H1 (cell line): ENCODE measurements at regions not wholly inside any gene's neighbourhood (a gene's known extent, or its start where the extent isn't known, plus 50 kb on each side); places are given as distances from the start of the nearest gene placed in this dataset.

Experiments used
- CTCF ChIA-PET: fragments of 300-600 bp; sonication (Branson Sonifier 250); formaldehyde crosslinking; loops from one replicate; lab custom pipeline; 2021; ENCODE audit not compliant: partially characterized antibody; lab: Charles Lee
- POLR2A ChIA-PET: fragments of 300-600 bp; sonication (Branson Sonifier 250); formaldehyde crosslinking; loops from one replicate; lab custom pipeline; 2021; ENCODE audit warnings: inconsistent platforms; ENCODE audit not compliant: partially characterized antibody; lab: Charles Lee
- DNase-seq, 2 experiments: peaks; one replicate each; pipeline versions ENCODE4 v3.0.0 to v3.0.0-alpha.2; 2010 to 2022; ENCODE audit warnings: low spot score in 2 of 2, low read depth in 1 of 2, mixed read lengths in 1 of 2
- FAIRE-seq: peaks from 2 replicates; lab custom pipeline; 2011; peaks lifted over from hg19 to GRCh38; lab: Jason Lieb, UNC
- H2AFZ ChIP-seq: 2 replicates; pipeline ENCODE4 v1.8.1; 2012; ENCODE audit warnings: low read length, inconsistent platforms
- H2AK5ac ChIP-seq: 2 replicates; pipeline ENCODE4 v1.6.1; 2013; ENCODE audit warnings: low read depth, low read length
- H2BK120ac ChIP-seq: replicated peaks from 2 replicates; pipeline ENCODE3; 2013; ENCODE audit warnings: low read depth, low read length, inconsistent platforms
- H2BK12ac ChIP-seq: 2 replicates; pipeline ENCODE4 v1.6.1; 2013; ENCODE audit warnings: low read depth, low read length
- H2BK15ac ChIP-seq: 2 replicates; pipeline ENCODE4 v1.6.1; 2013; ENCODE audit warnings: low read length
- H2BK20ac ChIP-seq: 2 replicates; pipeline ENCODE4 v1.6.1; 2013; ENCODE audit warnings: low read length
- H2BK5ac ChIP-seq: 2 replicates; pipeline ENCODE4 v1.6.1; 2013; ENCODE audit warnings: low read depth, low read length
- H3K14ac ChIP-seq: 2 replicates; pipeline ENCODE4 v1.6.1; 2013; ENCODE audit warnings: inconsistent platforms; ENCODE audit not compliant: insufficient read length
- H3K18ac ChIP-seq: 2 replicates; pipeline ENCODE4 v1.6.1; 2013; ENCODE audit warnings: low read length; ENCODE audit errors: extremely low read depth
- H3K23ac ChIP-seq: 2 replicates; pipeline ENCODE4 v1.6.1; 2013; ENCODE audit warnings: inconsistent platforms; ENCODE audit not compliant: insufficient read length
- H3K23me2 ChIP-seq: 2 replicates; pipeline ENCODE4 v1.6.1; 2013; ENCODE audit warnings: low read depth, low read length
- H3K27ac ChIP-seq: 2 replicates; pipeline ENCODE4 v1.6.1; 2011; ENCODE audit warnings: low read depth, low read length, inconsistent platforms
- H3K27me3 ChIP-seq, 4 experiments: replicated peaks in 1 of 4; 1 replicate in 1 of 4; 2 replicates in 3 of 4; pipeline versions ENCODE4 v1.6.1 to v1.8.1; 2011 to 2013; ENCODE audit warnings: low read length in 3 of 4, mild to moderate bottlenecking in 3 of 4, inconsistent platforms in 2 of 4, mixed read lengths in 2 of 4, moderate library complexity in 1 of 4; ENCODE audit not compliant: control insufficient read depth in 3 of 4, insufficient read depth in 3 of 4; ENCODE audit errors: extremely low read depth in 1 of 4
- H3K36me3 ChIP-seq, 4 experiments: 2 replicates each; pipeline versions ENCODE4 v1.6.1 to v1.8.1; 2011 to 2013; ENCODE audit warnings: mild to moderate bottlenecking in 4 of 4, low read length in 3 of 4, moderate library complexity in 2 of 4, control low read depth in 1 of 4, inconsistent platforms in 1 of 4; ENCODE audit not compliant: insufficient read depth in 4 of 4, control insufficient read depth in 2 of 4
- H3K4ac ChIP-seq: replicated peaks from 2 replicates; pipeline ENCODE3; 2013; ENCODE audit warnings: low read length, low read depth, mixed read lengths, inconsistent platforms; ENCODE audit not compliant: insufficient read length
- H3K4me1 ChIP-seq, 4 experiments: replicated peaks in 1 of 4; 1 replicate in 1 of 4; 2 replicates in 3 of 4; pipeline versions ENCODE4 v1.6.1 to v1.8.1; 2011 to 2013; ENCODE audit warnings: low read length in 3 of 4, inconsistent platforms in 2 of 4, mixed read lengths in 1 of 4; ENCODE audit not compliant: insufficient read depth in 4 of 4, control insufficient read depth in 3 of 4
- H3K4me2 ChIP-seq, 2 experiments: 2 replicates each; pipeline versions ENCODE4 v1.6.1 to v1.8.1; 2011 to 2013; ENCODE audit warnings: low read depth in 2 of 2, low read length in 2 of 2, control low read depth in 1 of 2, inconsistent platforms in 1 of 2, mild to moderate bottlenecking in 1 of 2; ENCODE audit not compliant: insufficient read depth in 1 of 2
- H3K4me3 ChIP-seq, 4 experiments: fragments of 200-600, 300-600 bp in 1 of 4; sonication (generic), shearing (Covaris generic), sonication (Bioruptor Twin) in 1 of 4; 2 replicates each; pipeline versions ENCODE4 v1.5.1 to v1.8.1; 2011 to 2016; ENCODE audit warnings: low read length in 4 of 4, low read depth in 3 of 4, control low read depth in 2 of 4, inconsistent platforms in 2 of 4, mild to moderate bottlenecking in 2 of 4, mixed read lengths in 1 of 4, moderate library complexity in 1 of 4; ENCODE audit not compliant: insufficient read depth in 2 of 4; ENCODE audit errors: extremely low read depth in 1 of 4
- H3K56ac ChIP-seq: replicated peaks from 2 replicates; pipeline ENCODE3; 2013; ENCODE audit warnings: low read depth, mild to moderate bottlenecking, mixed read lengths, low read length, inconsistent platforms; ENCODE audit not compliant: insufficient read length
- H3K79me1 ChIP-seq: 2 replicates; pipeline ENCODE4 v1.6.1; 2013; ENCODE audit warnings: low read depth, low read length, control low read depth
- H3K79me2 ChIP-seq, 2 experiments: 2 replicates each; pipeline versions ENCODE4 v1.6.1 to v1.8.1; 2012 to 2013; ENCODE audit warnings: low read length in 2 of 2, mild to moderate bottlenecking in 2 of 2, inconsistent platforms in 1 of 2; ENCODE audit not compliant: insufficient read depth in 2 of 2, control insufficient read depth in 1 of 2
- H3K9ac ChIP-seq, 4 experiments: replicated peaks in 1 of 4; 1 replicate in 1 of 4; 2 replicates in 3 of 4; pipeline versions ENCODE4 v1.6.1 to v1.8.1; 2011 to 2013; ENCODE audit warnings: low read depth in 3 of 4, low read length in 3 of 4, control low read depth in 2 of 4, mild to moderate bottlenecking in 2 of 4, moderate library complexity in 2 of 4, inconsistent platforms in 1 of 4; ENCODE audit errors: extremely low read depth in 1 of 4
- H3K9me3 ChIP-seq, 2 experiments: 2 replicates each; pipeline versions ENCODE4 v1.6.1 to v1.8.1; 2012 to 2013; ENCODE audit warnings: mild to moderate bottlenecking in 2 of 2, moderate library complexity in 2 of 2, control low read depth in 1 of 2, inconsistent platforms in 1 of 2, low read depth in 1 of 2, low read length in 1 of 2, mixed read lengths in 1 of 2; ENCODE audit not compliant: insufficient read depth in 2 of 2
- H4K20me1 ChIP-seq, 2 experiments: replicated peaks in 1 of 2; 2 replicates each; pipeline versions ENCODE3 to v1.8.1; 2011 to 2013; ENCODE audit warnings: inconsistent platforms in 2 of 2, low read length in 2 of 2, mild to moderate bottlenecking in 1 of 2; ENCODE audit not compliant: insufficient read depth in 2 of 2, control insufficient read depth in 1 of 2
- H4K5ac ChIP-seq: 2 replicates; pipeline ENCODE4 v1.6.1; 2013; ENCODE audit warnings: low read length, low read depth, mixed read lengths, inconsistent platforms; ENCODE audit not compliant: insufficient read length
- H4K8ac ChIP-seq: 2 replicates; pipeline ENCODE4 v1.8.0; 2013; ENCODE audit warnings: mild to moderate bottlenecking, moderate library complexity, low read length, inconsistent platforms; ENCODE audit not compliant: insufficient read depth; ENCODE audit errors: extremely low read depth
- H4K91ac ChIP-seq: replicated peaks from 2 replicates; pipeline ENCODE3; 2013; ENCODE audit warnings: low read length, mixed read lengths, inconsistent platforms; ENCODE audit not compliant: insufficient read length
- EP300 ChIP-seq, 2 experiments: IDR thresholded peaks; 1 replicate in 1 of 2; 2 replicates in 1 of 2; pipeline ENCODE4 v1.6.1; 2011 to 2012; ENCODE audit warnings: low read depth in 2 of 2, low read length in 2 of 2, mild to moderate bottlenecking in 2 of 2, borderline replicate concordance in 1 of 2, inconsistent platforms in 1 of 2, moderate library complexity in 1 of 2
- SIN3A ChIP-seq, 2 experiments: IDR thresholded peaks in 1 of 2; conservative IDR thresholded peaks in 1 of 2; 2 replicates each; pipeline ENCODE4 v1.6.1; 2011 to 2012; ENCODE audit warnings: low read length in 2 of 2, improper control_type of control experiment in 1 of 2, low read depth in 1 of 2, mild to moderate bottlenecking in 1 of 2
- SIRT6 ChIP-seq: IDR thresholded peaks from one replicate; pipeline ENCODE4 v1.7.1; 2012; ENCODE audit warnings: low read length, inconsistent platforms
- TCF12 ChIP-seq: IDR thresholded peaks from 2 replicates; pipeline ENCODE4 v1.6.1; 2011; ENCODE audit warnings: low read depth, mild to moderate bottlenecking, low read length
- TEAD4 ChIP-seq: IDR thresholded peaks from 2 replicates; pipeline ENCODE4 v1.6.1; 2012; ENCODE audit warnings: low read depth, low read length, inconsistent platforms, mixed read lengths
- WGBS, 2 experiments: shearing (Covaris generic) in 1 of 2; methylation state at CpG; one replicate each; pipeline versions ENCODE4 v1.1.6 to v1.1.7; 2013 to 2015; ENCODE audit warnings: low lambda C conversion rate in 2 of 2, mixed read lengths in 2 of 2, inconsistent platforms in 1 of 2, low coverage in 1 of 2, missing lambda C conversion rate in 1 of 2; ENCODE audit not compliant: insufficient replicate concordance in 2 of 2, insufficient coverage in 1 of 2, insufficient read length in 1 of 2; ENCODE audit errors: extremely low coverage in 1 of 2, missing lambda C conversion rate in 1 of 2; 5-methylcytosine and 5-hydroxymethylcytosine counted together

DNA sequence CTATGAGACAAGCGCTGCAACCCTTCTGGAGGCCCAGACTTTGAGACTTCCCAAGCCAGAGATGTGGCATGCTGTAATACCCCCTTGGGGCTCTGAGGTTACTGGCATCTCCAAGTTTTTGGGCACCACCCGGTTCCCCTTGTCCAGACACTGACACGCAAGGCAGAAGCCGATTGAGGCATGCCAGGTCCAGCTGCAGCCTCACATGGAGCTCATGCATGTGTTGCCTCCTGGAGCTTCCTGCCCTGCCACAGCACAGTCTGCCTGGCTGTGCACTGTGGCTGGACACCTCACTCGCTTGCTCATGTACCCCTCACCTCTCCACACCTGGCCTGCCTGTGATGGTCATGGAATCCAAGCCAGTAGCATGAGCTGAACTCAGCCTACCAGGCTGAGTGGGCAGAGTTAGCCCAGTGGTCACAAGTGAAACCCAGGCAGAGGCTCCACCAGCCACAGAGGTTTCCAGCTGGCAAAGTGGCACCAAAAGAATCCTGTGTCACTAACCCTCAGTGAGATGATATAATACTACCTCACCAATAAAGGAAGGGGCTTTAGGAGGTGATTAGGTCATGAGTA lies 789.2 kb upstream of the INTU start:
- H3K4me1 ChIP-seq, result no peaks in the 10 kb centered on the region
- H3K56ac ChIP-seq, result no peak overlapping the region
- ChIA-PET CTCF (interaction anchor here (1.0 kb wide), 1 partner anchor 9 kb away, joined by 3 read pairs; no protein-coding TSS in a partner anchor), POLR2A (no interaction called here)
- H3K27ac ChIP-seq, result no peak overlapping the region
- H3K36me3 ChIP-seq, result no peaks in the 10 kb centered on the region
- peak overlapping the region; percentile 76; the same call in 1 of the 2 replicates for H2AFZ ChIP-seq
- WGBS, 2 experiments, result 99% methylated on average over 5 of the region's 5 CpGs; no CpG with 5 or more reads in 1 of the 2 experiments
- no peak overlapping the region for H3K23ac ChIP-seq
- no peak overlapping the region for H3K4me2 ChIP-seq
- FAIRE-seq, result no peak
- H3K14ac ChIP-seq, result no peak overlapping the region
- no peak overlapping the region for H3K9ac ChIP-seq
- H4K8ac ChIP-seq, result no peak overlapping the region; the same call in 1 of the 2 replicates
- no peak overlapping the region for H4K91ac ChIP-seq
- H4K20me1 ChIP-seq, result no peaks in the 10 kb centered on the region
- no peak overlapping the region for H2AK5ac ChIP-seq
- no peak overlapping the region for H2BK15ac ChIP-seq
- no peaks in the 10 kb centered on the region for H3K9me3 ChIP-seq
- TF ChIP-seq TCF12, result no peak
- TF ChIP-seq SIN3A (conservative IDR thresholded peaks at IDR 0.05 in 1 of 2, IDR thresholded peaks at IDR 0.05 in 1 of 2; ENCODE audit: low read depth in 1 of 2, low read length in 2 of 2), result no peak
- TF ChIP-seq TEAD4, result no peak
- TF ChIP-seq EP300 (IDR thresholded peaks at IDR 0.05; ENCODE audit: borderline replicate concordance in 1 of 2, low read depth in 2 of 2, low read length in 2 of 2), result no peak
- TF ChIP-seq SIRT6, result no peak
- no peak for DNase-seq
- H3K4ac ChIP-seq, result no peak overlapping the region
- no peaks in the 10 kb centered on the region for H3K79me2 ChIP-seq
- no peaks in the 10 kb centered on the region for H3K27me3 ChIP-seq
- no peaks in the 10 kb centered on the region for H3K23me2 ChIP-seq
- no peak overlapping the region for H2BK120ac ChIP-seq
- no peaks in the 10 kb centered on the region for H3K79me1 ChIP-seq
- H3K4me3 ChIP-seq, result no peak overlapping the region
- H2BK20ac ChIP-seq, result no peak overlapping the region
- H4K5ac ChIP-seq, result no peak overlapping the region
- H2BK12ac ChIP-seq, result no peak overlapping the region
- no peak overlapping the region for H3K18ac ChIP-seq
- H2BK5ac ChIP-seq, result no peak overlapping the region
